GM21619 (cell line): ENCODE measurements at regions not wholly inside any gene's neighbourhood (a gene's known extent, or its start where the extent isn't known, plus 50 kb on each side); places are given as distances from the start of the nearest gene placed in this dataset.

Experiments used
- ATAC-seq: cut with Tn5 transposase; IDR thresholded peaks from one replicate; pipeline ENCODE4 v1.9.1; 2021; ENCODE audit not compliant: unreplicated experiment

- ATAC-seq, result no peak
Observed at GRCh38 chr16:79873825-79874224, 273.3 kb upstream of the MAF start.

DNA sequence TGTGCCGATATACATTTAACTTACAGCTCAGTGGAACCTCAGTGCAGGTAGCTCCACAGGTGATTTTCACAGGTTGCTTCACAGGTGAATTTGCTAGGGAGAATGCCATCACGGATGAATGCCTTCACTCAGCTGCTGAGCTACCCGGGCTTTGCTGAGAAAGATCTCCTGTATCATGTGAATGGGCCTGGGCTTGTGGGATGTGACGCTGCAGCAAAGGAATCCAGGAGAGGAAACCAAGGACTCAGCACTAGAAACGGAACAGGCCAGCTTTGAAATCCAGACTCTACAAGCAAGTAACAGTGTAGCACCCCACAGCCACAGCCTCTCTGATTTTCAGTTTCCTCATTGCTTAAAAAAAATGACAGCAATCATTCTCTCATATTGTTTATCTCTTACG, 271.4 kb upstream of the MAF start:
- no peak for ATAC-seq

- ATAC-seq, result no peak
Observed at GRCh38 chr16:79870016-79870886, 269.7 kb upstream of the MAF start.

DNA sequence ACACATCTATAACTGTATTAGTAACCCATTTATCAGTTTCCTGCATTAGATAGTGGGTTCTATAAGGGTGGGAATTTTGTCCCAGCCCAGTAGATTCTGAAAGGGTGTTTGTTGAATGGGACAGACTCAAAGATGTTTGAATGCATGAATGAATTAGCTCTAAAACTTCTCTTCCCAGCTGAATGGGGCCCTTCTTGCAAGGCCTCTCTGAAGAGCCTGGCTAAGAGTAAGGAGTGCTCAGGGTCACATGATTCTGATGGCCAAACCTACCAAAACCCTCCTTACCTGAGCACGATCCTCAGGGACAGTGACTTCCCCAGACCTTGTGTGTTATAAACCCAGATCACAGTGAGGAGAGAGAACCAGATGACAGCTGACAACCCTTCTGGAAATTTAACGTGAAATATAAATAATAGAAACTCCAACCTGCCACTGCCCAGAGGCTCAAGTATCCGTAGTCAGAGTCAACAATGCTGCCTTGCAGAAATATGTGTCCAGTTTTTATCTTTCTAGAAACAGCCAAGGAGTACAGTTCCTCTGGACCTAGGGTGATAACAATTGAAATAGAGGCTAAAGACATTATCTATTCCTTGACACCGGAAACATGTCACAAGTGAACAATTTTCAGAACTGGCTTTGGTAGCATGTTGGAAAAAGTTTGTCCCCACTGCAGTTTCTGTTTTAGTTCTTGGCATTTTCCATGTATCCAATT, 268.9 kb upstream of the MAF start:
- no peak for ATAC-seq

- ATAC-seq, result no peak
Observed at GRCh38 chr16:79868841-79869240, 268.3 kb upstream of the MAF start.

DNA sequence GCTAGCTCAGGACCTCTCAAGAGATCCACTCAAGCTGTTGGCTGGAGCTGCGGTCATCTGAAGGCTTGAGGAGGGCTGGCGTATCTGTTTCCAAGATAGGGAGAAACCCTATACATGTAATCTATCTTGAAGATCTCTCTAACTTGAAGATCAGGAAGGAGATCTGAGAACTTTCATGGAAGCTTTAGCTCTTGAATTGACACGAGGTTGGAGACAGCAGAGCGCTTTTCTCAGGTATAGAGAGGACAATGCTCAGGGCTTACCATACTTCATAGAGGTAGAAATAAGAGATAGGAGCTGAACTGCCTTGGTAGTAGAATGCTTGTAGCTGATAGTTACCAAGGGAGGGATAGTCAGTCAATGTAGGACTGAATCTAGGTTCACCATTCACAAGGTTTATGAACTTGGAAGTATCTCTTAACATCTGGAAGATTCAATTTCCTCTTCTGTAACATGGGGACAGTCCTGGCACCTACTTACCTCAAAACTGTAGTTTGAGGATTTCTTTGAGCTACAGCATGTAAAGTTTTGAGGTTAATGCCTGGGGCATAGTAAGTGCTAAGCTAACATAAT, 267.0 kb upstream of the MAF start:
- ATAC-seq, result no peak

GRCh38 chr16:79865918-79866317, 265.4 kb upstream of the MAF start:
- ATAC-seq, result no peak

- no peak for ATAC-seq
Observed at GRCh38 chr16:79864781-79865391, 264.3 kb upstream of the MAF start.

- no peak for ATAC-seq
Observed at GRCh38 chr16:79864032-79864780, 263.7 kb upstream of the MAF start.

- ATAC-seq, result no peak
Observed at GRCh38 chr16:79863128-79864031, 262.8 kb upstream of the MAF start.

GRCh38 chr16:79862601-79863000, 262.1 kb upstream of the MAF start:
- ATAC-seq, result no peak

- ATAC-seq, result no peak
Observed at GRCh38 chr16:79856581-79856980, 256.0 kb upstream of the MAF start.

- ATAC-seq, result no peak
Observed at GRCh38 chr16:79850348-79850747, 249.8 kb upstream of the MAF start.

DNA sequence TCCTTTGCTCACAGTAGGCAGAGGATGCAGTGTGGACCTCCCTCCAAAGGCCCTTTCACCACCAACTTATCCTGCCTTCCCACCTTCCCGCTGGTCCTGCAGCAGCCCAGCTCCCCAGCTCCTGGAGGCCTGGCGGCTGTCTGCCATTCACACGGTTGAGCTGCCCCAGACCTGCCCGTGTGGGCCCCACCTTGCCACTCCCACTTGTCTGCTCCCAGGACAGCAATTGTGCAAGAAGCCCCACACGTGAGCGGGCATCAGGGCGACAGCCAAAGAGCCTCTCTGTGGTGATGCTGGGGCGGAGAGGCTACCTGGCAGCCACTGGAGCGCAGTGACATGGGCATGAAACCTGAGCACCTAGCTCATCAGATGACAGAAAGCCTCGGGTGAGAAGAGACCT, 248.6 kb upstream of the MAF start:
- ATAC-seq, result no peak

DNA sequence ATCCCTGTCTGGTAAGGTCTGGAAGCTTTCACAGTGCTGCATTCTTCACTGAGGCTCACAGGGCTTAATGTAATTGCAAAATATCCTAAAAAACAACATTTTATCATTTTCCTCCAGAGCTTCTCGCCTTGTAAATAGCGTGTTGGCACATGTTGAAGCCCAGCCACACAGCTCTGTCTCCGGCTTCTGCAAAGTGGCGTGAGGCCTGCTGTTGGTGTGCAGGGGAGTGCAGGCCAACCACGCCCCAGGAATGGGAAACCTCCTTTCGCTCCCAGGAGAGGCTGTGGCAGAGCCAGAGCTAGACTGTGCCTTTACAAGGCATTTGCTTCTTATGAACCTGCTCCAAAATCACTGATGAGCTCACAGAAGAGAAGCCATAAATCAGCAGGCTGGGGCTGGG, 248.2 kb upstream of the MAF start:
- ATAC-seq, result no peak

- ATAC-seq, result no peak
Observed at GRCh38 chr16:79847569-79847968, 247.0 kb upstream of the MAF start.

DNA sequence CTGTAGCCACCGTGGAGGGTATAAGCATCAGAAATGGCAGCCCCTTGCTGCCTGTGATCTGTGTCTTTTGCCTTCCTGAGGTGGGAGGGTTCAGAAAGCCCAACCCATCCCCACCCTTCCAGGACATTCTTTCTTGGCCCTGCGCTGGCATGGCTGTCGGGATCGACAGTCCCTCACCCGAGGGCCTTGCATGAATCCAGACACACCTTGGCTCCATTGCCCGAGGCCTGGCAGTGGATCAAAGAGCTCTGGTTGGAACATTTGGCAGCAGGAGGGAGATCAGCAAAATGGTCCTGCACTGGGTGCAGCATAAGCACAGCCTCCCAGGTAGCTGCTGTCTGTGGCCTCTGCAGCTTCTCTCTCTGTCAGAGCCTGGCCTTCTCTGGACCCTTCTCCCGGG, 246.6 kb upstream of the MAF start:
- no peak for ATAC-seq

DNA sequence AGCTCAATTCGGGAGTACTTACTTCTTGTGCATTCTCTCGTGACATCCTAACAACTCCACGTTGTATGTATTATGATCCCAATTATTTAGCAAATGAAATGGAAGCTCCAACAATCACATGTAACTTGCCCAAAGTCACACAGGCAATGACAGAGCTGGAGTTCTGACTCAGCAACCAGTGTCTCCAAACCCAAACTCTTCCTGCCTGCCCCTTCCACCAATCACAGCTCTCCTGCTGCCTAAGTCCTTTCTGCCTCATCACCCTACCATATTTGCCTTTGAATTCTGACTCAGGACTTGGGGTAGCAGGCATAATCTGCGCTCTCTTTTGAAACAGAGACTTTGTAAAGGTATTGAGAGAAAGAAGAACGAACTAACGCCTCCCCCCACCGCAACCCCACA, 245.2 kb upstream of the MAF start:
- no peak for ATAC-seq

DNA sequence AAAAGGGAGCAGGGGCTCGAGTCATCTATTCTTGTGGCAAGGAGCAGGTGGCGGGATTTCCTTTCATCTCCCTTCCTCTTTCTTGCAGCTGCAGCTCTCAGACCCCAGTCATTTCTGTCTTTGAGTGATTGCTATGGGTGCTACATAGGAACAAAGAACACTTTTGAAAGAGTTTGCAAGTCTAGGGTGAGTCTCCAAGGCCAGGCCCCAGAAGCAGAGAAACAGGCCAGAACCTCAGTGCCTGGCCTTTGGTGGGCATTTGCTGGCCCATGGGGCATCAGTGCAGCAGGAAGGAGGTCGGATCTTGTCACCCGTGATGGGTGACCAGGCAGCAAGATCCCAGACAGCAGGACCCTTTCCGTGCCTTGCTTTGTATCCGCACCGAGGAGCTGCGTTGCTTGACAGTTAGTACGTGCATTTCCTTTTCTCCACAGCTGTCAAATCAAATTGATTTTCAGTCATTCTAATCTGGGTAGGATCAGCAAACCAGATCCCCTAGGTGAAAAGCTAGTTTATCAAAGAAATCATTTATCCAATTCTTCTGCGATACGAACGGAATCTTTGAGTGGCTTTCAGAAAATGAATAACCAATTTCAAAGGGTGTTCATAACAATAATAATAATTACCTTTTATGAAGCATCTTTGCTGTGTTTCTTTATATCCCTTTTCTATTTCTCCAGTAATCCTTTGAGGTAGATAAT, 244.6 kb upstream of the MAF start:
- ATAC-seq, result peak; percentile 84
